ENCODE measurements at regions not wholly inside any gene's neighbourhood (a gene's known extent, or its start where the extent isn't known, plus 50 kb on each side); places are given as distances from the start of the nearest gene placed in this dataset.

- H3K36me3 ChIP-seq = no peaks in the 10 kb centered on the region
- DNase-seq (no peak), ATAC-seq (no peak)
- H3K9me3 ChIP-seq = no peaks in the 10 kb centered on the region
- H3K4me3 ChIP-seq = no peak overlapping the region
- intact Hi-C loops (cut with DNase I) = no loop called here
- no peak overlapping the region for H3K27ac ChIP-seq
- H3K27me3 ChIP-seq = no peaks in the 10 kb centered on the region
- no peak for TF ChIP-seq CTCF (IDR thresholded peaks at IDR 0.05)
- no peaks in the 10 kb centered on the region for H3K4me1 ChIP-seq
These were observed 278.1 kb downstream of the ZPLD1 start for GRCh38 chr3:102712896-102713295.

- Histone ChIP-seq H3K4me1 (no peaks in the 10 kb centered on the region), H3K36me3 (no peaks in the 10 kb centered on the region), H3K9me3 (no peaks in the 10 kb centered on the region), H3K27me3 (no peaks in the 10 kb centered on the region), H3K27ac (no peak overlapping the region), H3K4me3 (no peak overlapping the region)
- ATAC-seq (no peak), DNase-seq (peak in 1 of 4 donors; percentile 26)
- intact Hi-C loops (cut with DNase I) = no loop called here
- no peak for TF ChIP-seq CTCF (IDR thresholded peaks at IDR 0.05)
These were observed 279.8 kb downstream of the ZPLD1 start for GRCh38 chr3:102714567-102714966.

- DNase-seq (no peak), ATAC-seq (no peak)
- intact Hi-C loops (cut with DNase I) = no loop called here
- Histone ChIP-seq H3K9me3 (no peaks in the 10 kb centered on the region), H3K36me3 (no peaks in the 10 kb centered on the region), H3K27me3 (no peaks in the 10 kb centered on the region), H3K27ac (no peak overlapping the region), H3K4me1 (no peaks in the 10 kb centered on the region), H3K4me3 (no peak overlapping the region)
- no peak for TF ChIP-seq CTCF (IDR thresholded peaks at IDR 0.05)
These were observed 280.3 kb downstream of the ZPLD1 start for GRCh38 chr3:102715030-102715697.

GRCh38 chr3:102718651-102719050 lies 283.8 kb downstream of the ZPLD1 start:
- Histone ChIP-seq H3K27ac (no peak overlapping the region), H3K9me3 (no peaks in the 10 kb centered on the region), H3K36me3 (no peaks in the 10 kb centered on the region), H3K4me3 (no peak overlapping the region), H3K27me3 (no peaks in the 10 kb centered on the region), H3K4me1 (no peaks in the 10 kb centered on the region)
- DNase-seq = no peak
- TF ChIP-seq CTCF (IDR thresholded peaks at IDR 0.05) = no peak
- intact Hi-C loops (cut with DNase I) = no loop called here
- no peak for ATAC-seq

GRCh38 chr3:102722317-102722716 lies 287.5 kb downstream of the ZPLD1 start:
- Histone ChIP-seq H3K9me3 (no peaks in the 10 kb centered on the region), H3K4me3 (no peak overlapping the region), H3K27ac (no peak overlapping the region), H3K27me3 (no peaks in the 10 kb centered on the region), H3K4me1 (no peaks in the 10 kb centered on the region), H3K36me3 (no peaks in the 10 kb centered on the region)
- ATAC-seq = no peak
- intact Hi-C loops (cut with DNase I) = no loop called here
- DNase-seq = no peak
- no peak for TF ChIP-seq CTCF (IDR thresholded peaks at IDR 0.05)

Measured in left lung (tissue), 4 donors.